ENCODE measurements at regions not wholly inside any gene's neighbourhood (a gene's known extent, or its start where the extent isn't known, plus 50 kb on each side); places are given as distances from the start of the nearest gene placed in this dataset.

GRCh38 chr2:71757351-71757750 lies 304.0 kb downstream of the DYSF start:
- in situ Hi-C loops (cut with HindIII; ENCODE audit: low sequenced_read_pairs) = no loop called here
- TF ChIP-seq, protein P1, sequence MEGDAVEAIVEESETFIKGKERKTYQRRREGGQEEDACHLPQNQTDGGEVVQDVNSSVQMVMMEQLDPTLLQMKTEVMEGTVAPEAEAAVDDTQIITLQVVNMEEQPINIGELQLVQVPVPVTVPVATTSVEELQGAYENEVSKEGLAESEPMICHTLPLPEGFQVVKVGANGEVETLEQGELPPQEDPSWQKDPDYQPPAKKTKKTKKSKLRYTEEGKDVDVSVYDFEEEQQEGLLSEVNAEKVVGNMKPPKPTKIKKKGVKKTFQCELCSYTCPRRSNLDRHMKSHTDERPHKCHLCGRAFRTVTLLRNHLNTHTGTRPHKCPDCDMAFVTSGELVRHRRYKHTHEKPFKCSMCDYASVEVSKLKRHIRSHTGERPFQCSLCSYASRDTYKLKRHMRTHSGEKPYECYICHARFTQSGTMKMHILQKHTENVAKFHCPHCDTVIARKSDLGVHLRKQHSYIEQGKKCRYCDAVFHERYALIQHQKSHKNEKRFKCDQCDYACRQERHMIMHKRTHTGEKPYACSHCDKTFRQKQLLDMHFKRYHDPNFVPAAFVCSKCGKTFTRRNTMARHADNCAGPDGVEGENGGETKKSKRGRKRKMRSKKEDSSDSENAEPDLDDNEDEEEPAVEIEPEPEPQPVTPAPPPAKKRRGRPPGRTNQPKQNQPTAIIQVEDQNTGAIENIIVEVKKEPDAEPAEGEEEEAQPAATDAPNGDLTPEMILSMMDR (IDR thresholded peaks at IDR 0.05; ENCODE audit: low read depth, low read length, missing control alignments) = no peak
- no peak for DNase-seq (ENCODE audit: low read depth)
- no peak overlapping the region for H3K4me3 ChIP-seq (ENCODE audit: low read depth, low read length)

GRCh38 chr2:71756280-71756906 lies 303.0 kb downstream of the DYSF start:
- DNase-seq (ENCODE audit: low read depth) = no peak
- H3K4me3 ChIP-seq (ENCODE audit: low read depth, low read length) = no peak overlapping the region
- in situ Hi-C loops (cut with HindIII; ENCODE audit: low sequenced_read_pairs) = no loop called here
- TF ChIP-seq, protein P1 (IDR thresholded peaks at IDR 0.05; ENCODE audit: low read depth, low read length, missing control alignments) = no peak

DNA sequence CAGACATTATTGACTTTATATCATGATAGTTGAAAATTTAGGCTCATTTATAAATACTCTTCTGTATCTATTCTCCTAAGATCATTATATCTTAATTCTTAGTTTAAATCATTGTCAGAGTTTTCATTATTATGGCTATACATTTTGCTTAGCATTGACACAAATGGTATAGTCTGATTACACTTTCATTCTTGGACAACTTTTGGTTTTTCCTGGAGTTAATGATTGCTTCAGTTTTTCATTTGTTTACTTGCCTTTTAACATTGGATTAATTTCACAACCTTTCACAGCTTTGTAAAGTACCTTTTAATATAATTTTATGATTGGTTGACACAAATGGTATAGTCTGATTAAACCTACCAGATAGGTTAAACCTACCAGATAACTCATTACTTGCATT lies 298.2 kb downstream of the DYSF start:
- no peak overlapping the region for H3K4me3 ChIP-seq (ENCODE audit: low read depth, low read length)
- no peak for DNase-seq (ENCODE audit: low read depth)
- in situ Hi-C loops (cut with HindIII; ENCODE audit: low sequenced_read_pairs) = no loop called here
- TF ChIP-seq, protein P1 (IDR thresholded peaks at IDR 0.05; ENCODE audit: low read depth, low read length, missing control alignments) = no peak

GRCh38 chr2:71749671-71750101 lies 296.3 kb downstream of the DYSF start:
- no peak overlapping the region for H3K4me3 ChIP-seq (ENCODE audit: low read depth, low read length)
- TF ChIP-seq, protein P1 (IDR thresholded peaks at IDR 0.05; ENCODE audit: low read depth, low read length, missing control alignments) = no peak
- in situ Hi-C loops (cut with HindIII; ENCODE audit: low sequenced_read_pairs) = no loop called here
- peak; percentile 8 for DNase-seq (ENCODE audit: low read depth)

- H3K4me3 ChIP-seq (ENCODE audit: low read depth, low read length) = no peak overlapping the region
- TF ChIP-seq, protein P1 (IDR thresholded peaks at IDR 0.05; ENCODE audit: low read depth, low read length, missing control alignments) = no peak
- in situ Hi-C loops (cut with HindIII; ENCODE audit: low sequenced_read_pairs) = no loop called here
- no peak for DNase-seq (ENCODE audit: low read depth)
Observed at GRCh38 chr2:71748227-71748626, 294.9 kb downstream of the DYSF start.

- no peak for DNase-seq (ENCODE audit: low read depth)
- TF ChIP-seq, protein P1 (IDR thresholded peaks at IDR 0.05; ENCODE audit: low read depth, low read length, missing control alignments) = no peak
- H3K4me3 ChIP-seq (ENCODE audit: low read depth, low read length) = no peak overlapping the region
- in situ Hi-C loops (cut with HindIII; ENCODE audit: low sequenced_read_pairs) = no loop called here
Observed at GRCh38 chr2:71747559-71747958, 294.2 kb downstream of the DYSF start.
